Neural crest cell (in vitro differentiated cells): ENCODE measurements at regions not wholly inside any gene's neighbourhood (a gene's known extent, or its start where the extent isn't known, plus 50 kb on each side); places are given as distances from the start of the nearest gene placed in this dataset.

ENCODE experiments used
- DNase-seq: peaks from one replicate; pipeline ENCODE4 v3.0.0; 2021; ENCODE audit warnings: low read depth, mixed read lengths, low spot score
- H3K27ac Mint-ChIP-seq: one replicate; pipeline ENCODE4 v1.8.0; 2021; ENCODE audit warnings: mild to moderate bottlenecking, mixed read lengths; ENCODE audit not compliant: unreplicated experiment
- H3K27me3 Mint-ChIP-seq: 2 replicates; pipeline ENCODE4 v1.8.0; 2021; ENCODE audit warnings: low read depth, mild to moderate bottlenecking, mixed read lengths
- H3K36me3 Mint-ChIP-seq: 2 replicates; pipeline ENCODE4 v1.8.0; 2021; ENCODE audit warnings: low read depth, mild to moderate bottlenecking, mixed read lengths
- H3K4me1 Mint-ChIP-seq: 2 replicates; pipeline ENCODE4 v1.8.0; 2021; ENCODE audit warnings: mixed read lengths
- H3K4me3 Mint-ChIP-seq: one replicate; pipeline ENCODE4 v1.8.0; 2021; ENCODE audit warnings: mild to moderate bottlenecking, mixed read lengths
- H3K9me3 Mint-ChIP-seq: 2 replicates; pipeline ENCODE4 v1.8.0; 2021; ENCODE audit warnings: mixed read lengths
- TF ChIP-seq, protein P1 (sequence below): fragments of 200-600 bp; sonication (generic); conservative IDR thresholded peaks from 2 replicates; pipeline ENCODE4 v1.5.0; 2021; ENCODE audit warnings: antibody characterized with exemption, mild to moderate bottlenecking

DNA sequence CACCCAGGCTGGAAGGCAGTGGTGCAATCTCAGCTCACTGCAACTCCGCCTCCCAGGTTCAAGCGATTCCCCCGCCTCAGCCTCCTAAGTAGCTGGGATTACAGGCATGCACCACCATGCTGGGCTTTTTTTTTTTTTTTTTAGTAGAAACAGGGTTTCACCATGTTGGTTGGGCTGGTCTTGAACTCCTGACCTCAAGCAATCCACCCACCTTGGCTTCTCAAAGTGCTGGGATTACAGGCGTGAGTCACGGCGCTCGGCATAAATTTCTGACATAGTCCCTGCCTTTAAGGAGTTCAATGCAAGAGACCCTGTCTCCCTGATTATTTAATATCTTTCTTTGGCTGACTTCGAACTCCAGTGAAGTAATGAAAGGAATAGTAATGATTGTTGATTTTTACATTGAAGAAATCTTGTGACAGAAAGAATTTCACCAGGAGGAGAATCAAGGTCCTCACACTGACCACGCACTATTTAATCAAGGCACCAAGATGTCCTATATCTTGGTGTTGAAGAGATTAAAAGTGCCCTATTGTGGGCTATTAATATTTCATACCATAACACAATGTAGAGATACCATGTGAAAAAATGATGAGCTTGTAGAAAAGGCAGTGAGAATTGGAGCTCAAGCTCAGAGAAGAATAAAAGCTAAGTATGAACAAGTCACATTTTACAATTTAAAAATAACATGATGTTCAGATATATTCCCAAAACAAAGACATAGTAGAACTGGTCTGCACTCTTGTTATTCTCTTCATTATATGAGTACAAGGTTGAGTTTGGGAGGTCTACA is 71.6 kb upstream of the BLID start:
- H3K4me1 Mint-ChIP-seq = peaks cover 3% of the 10 kb centered on the region
- H3K27me3 Mint-ChIP-seq = no peaks in the 10 kb centered on the region
- TF ChIP-seq, protein P1, sequence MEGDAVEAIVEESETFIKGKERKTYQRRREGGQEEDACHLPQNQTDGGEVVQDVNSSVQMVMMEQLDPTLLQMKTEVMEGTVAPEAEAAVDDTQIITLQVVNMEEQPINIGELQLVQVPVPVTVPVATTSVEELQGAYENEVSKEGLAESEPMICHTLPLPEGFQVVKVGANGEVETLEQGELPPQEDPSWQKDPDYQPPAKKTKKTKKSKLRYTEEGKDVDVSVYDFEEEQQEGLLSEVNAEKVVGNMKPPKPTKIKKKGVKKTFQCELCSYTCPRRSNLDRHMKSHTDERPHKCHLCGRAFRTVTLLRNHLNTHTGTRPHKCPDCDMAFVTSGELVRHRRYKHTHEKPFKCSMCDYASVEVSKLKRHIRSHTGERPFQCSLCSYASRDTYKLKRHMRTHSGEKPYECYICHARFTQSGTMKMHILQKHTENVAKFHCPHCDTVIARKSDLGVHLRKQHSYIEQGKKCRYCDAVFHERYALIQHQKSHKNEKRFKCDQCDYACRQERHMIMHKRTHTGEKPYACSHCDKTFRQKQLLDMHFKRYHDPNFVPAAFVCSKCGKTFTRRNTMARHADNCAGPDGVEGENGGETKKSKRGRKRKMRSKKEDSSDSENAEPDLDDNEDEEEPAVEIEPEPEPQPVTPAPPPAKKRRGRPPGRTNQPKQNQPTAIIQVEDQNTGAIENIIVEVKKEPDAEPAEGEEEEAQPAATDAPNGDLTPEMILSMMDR = no peak
- no peak overlapping the region for H3K27ac Mint-ChIP-seq
- no peak overlapping the region for H3K4me3 Mint-ChIP-seq
- peaks cover 6% of the 10 kb centered on the region for H3K9me3 Mint-ChIP-seq
- DNase-seq = no peak
- no peaks in the 10 kb centered on the region for H3K36me3 Mint-ChIP-seq

- TF ChIP-seq, protein P1 = no peak
- H3K4me3 Mint-ChIP-seq = no peak overlapping the region
- H3K27ac Mint-ChIP-seq = no peak overlapping the region
- H3K9me3 Mint-ChIP-seq = peaks cover 8% of the 10 kb centered on the region
- H3K36me3 Mint-ChIP-seq = no peaks in the 10 kb centered on the region
- H3K27me3 Mint-ChIP-seq = no peaks in the 10 kb centered on the region
- H3K4me1 Mint-ChIP-seq = peaks cover 7% of the 10 kb centered on the region
- no peak for DNase-seq
Observed at GRCh38 chr11:122186439-122187080, 70.5 kb upstream of the BLID start.

GRCh38 chr11:122183933-122184332 is 67.9 kb upstream of the BLID start:
- Mint-ChIP-seq H3K4me3 (no peak overlapping the region), H3K4me1 (peaks cover 23% of the 10 kb centered on the region), H3K36me3 (no peaks in the 10 kb centered on the region), H3K27ac (peak overlapping the region; percentile 39), H3K27me3 (no peaks in the 10 kb centered on the region), H3K9me3 (peaks cover 8% of the 10 kb centered on the region)
- TF ChIP-seq, protein P1 = no peak
- DNase-seq = no peak

DNA sequence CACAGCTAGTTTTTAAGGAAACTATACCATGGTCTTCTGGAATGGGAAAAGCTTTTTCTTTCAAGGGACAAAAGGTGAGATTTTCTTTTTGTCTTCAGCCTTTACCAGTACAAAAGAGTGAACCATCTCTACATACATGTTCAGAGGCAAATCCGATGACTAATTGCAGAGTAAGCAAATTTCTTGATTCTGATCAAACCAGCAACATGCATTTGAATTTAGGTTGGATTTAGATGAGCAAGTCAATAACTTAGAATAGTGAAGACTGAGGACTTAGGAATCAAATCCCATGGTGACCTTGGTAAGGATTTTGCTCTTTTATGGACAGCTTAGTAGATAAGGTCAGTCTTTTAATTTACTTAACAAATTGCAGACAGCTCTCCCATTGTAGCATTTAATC is 65.9 kb upstream of the BLID start:
- Mint-ChIP-seq H3K27me3 (no peaks in the 10 kb centered on the region), H3K36me3 (no peaks in the 10 kb centered on the region), H3K4me1 (peaks cover 44% of the 10 kb centered on the region), H3K4me3 (no peak overlapping the region), H3K27ac (peak overlapping the region; percentile 82), H3K9me3 (peaks cover 8% of the 10 kb centered on the region)
- DNase-seq = no peak
- TF ChIP-seq, protein P1 = no peak

DNA sequence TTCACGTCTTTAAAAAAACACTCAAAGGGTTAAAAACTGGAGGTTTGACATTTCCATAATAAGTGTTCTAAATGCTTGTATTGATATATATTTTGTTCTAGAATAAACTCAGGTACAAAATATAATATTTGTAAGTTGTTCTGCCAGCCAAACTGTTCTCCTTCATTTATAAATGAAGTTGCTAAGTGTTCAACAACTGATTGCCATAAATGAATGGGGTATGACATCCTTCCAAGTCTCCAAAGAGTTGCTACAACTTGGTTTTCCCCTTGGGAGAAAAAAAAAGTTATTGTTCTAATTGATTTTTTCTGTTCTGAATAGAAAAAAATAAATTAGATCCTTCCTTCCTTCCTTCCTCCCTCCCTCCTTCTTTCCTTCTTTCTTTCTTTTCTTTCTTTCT is 65.4 kb upstream of the BLID start:
- no peak for DNase-seq
- Mint-ChIP-seq H3K27ac (no peak overlapping the region), H3K27me3 (no peaks in the 10 kb centered on the region), H3K4me3 (no peak overlapping the region), H3K4me1 (peaks cover 49% of the 10 kb centered on the region), H3K9me3 (peaks cover 8% of the 10 kb centered on the region), H3K36me3 (no peaks in the 10 kb centered on the region)
- TF ChIP-seq, protein P1 = no peak
